NCI-H2227 treated with DMSO at 0.1 percent for 48 hours (cell line): ENCODE measurements at regions not wholly inside any gene's neighbourhood (a gene's known extent, or its start where the extent isn't known, plus 50 kb on each side); places are given as distances from the start of the nearest gene placed in this dataset.

ENCODE experiments used
- DNase-seq: peaks from one replicate; lab custom pipeline; 2025; lab: John Stamatoyannopoulos, UW

DNA sequence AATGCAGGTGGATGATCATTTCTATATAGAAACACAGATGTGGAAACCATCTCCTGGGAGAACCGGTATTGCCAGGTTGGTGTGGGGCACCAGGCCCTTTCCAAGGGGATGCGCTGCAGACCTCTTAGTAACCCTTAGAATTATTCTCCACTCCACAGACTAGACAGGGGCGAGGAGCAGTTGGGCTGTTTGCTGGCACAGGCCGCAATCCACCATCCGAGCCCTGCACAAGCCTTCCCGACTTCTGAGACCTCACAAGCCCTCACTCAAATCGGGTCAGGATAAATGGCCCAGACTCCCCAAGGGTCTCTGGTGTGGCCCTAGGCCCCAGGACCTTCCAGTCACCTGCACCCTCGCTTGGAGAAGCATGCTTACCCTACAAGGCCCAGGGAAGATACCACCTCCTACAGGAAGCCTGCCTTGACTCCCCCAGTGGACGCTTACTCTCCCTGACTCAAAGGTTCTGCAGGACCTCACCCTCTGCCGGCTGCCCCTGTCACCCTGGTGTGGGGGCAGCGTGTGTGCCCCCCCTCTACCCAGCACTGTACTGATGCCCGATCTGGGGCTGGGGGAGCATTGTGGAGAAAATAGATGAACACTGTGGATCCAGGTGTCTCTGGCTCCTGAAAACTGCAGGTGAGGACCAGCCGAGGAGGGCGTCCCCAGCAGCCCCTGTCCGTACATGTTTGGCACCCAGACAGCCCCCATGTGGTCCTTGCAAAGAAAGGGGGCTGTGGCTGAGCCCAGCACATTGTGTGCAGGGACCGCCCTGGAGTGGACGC lies 49.8 kb upstream of the ACSF3 start:
- no peak for DNase-seq
